Neuronal stem cell (in vitro differentiated cells): ENCODE measurements at regions not wholly inside any gene's neighbourhood (a gene's known extent, or its start where the extent isn't known, plus 50 kb on each side); places are given as distances from the start of the nearest gene placed in this dataset.

Experiments
- DNase-seq: peaks from one replicate; pipeline ENCODE4 v3.0.0-alpha.2; 2013; ENCODE audit warnings: low spot score
- H2AFZ ChIP-seq: one replicate; pipeline ENCODE4 v1.6.1; 2013; ENCODE audit warnings: mild to moderate bottlenecking, low read length, inconsistent platforms
- H2AK5ac ChIP-seq: 2 replicates; pipeline ENCODE4 v1.6.1; 2013; ENCODE audit warnings: low read depth, mild to moderate bottlenecking, inconsistent platforms, low read length, moderate library complexity, mixed read lengths
- H2BK120ac ChIP-seq: 2 replicates; pipeline ENCODE4 v1.6.1; 2013; ENCODE audit warnings: low read depth, mild to moderate bottlenecking, inconsistent platforms, low read length, moderate library complexity, mixed read lengths
- H2BK12ac ChIP-seq: one replicate; pipeline ENCODE4 v1.6.1; 2013; ENCODE audit warnings: low read length, inconsistent platforms
- H2BK15ac ChIP-seq: 2 replicates; pipeline ENCODE4 v1.6.1; 2013; ENCODE audit warnings: mild to moderate bottlenecking, low read length, inconsistent platforms, mixed read lengths
- H2BK5ac ChIP-seq: one replicate; pipeline ENCODE4 v1.6.1; 2013; ENCODE audit warnings: inconsistent platforms, mild to moderate bottlenecking, low read length, moderate library complexity
- H3K14ac ChIP-seq: one replicate; pipeline ENCODE4 v1.6.1; 2013; ENCODE audit warnings: low read length, inconsistent platforms
- H3K18ac ChIP-seq: 2 replicates; pipeline ENCODE4 v1.6.1; 2013; ENCODE audit warnings: low read length, inconsistent platforms
- H3K23ac ChIP-seq: 2 replicates; pipeline ENCODE4 v1.6.1; 2013; ENCODE audit warnings: low read depth, mild to moderate bottlenecking, mixed read lengths, low read length, inconsistent platforms; ENCODE audit not compliant: poor library complexity
- H3K27ac ChIP-seq: replicated peaks from 3 replicates; pipeline ENCODE4 v1.5.1; 2013; ENCODE audit warnings: low read length, inconsistent platforms
- H3K27me3 ChIP-seq, 3 experiments: 2 replicates each; pipeline ENCODE4 v1.6.1; 2013; ENCODE audit warnings: low read length in 3 of 3, mild to moderate bottlenecking in 2 of 3, inconsistent platforms in 1 of 3, low read depth in 1 of 3, mixed read lengths in 1 of 3, moderate library complexity in 1 of 3; ENCODE audit not compliant: control insufficient read depth in 3 of 3, insufficient read depth in 3 of 3
- H3K36me3 ChIP-seq, 2 donors: replicated peaks in 1 of 2; 2 replicates each; pipeline ENCODE4 v1.6.1; 2013; ENCODE audit warnings: low read length in 2 of 2; ENCODE audit not compliant: control insufficient read depth in 2 of 2, insufficient read depth in 2 of 2
- H3K4ac ChIP-seq: 2 replicates; pipeline ENCODE4 v1.6.1; 2013; ENCODE audit warnings: inconsistent platforms, mild to moderate bottlenecking, low read length, moderate library complexity
- H3K4me1 ChIP-seq, 2 donors: 1 replicate in 1 of 2; 2 replicates in 1 of 2; pipeline ENCODE4 v1.6.1; 2013; ENCODE audit warnings: low read length in 2 of 2, low read depth in 1 of 2; ENCODE audit not compliant: control insufficient read depth in 2 of 2, insufficient read depth in 1 of 2
- H3K4me2 ChIP-seq: one replicate; pipeline ENCODE4 v1.6.1; 2013; ENCODE audit warnings: mild to moderate bottlenecking, low read length, inconsistent platforms; ENCODE audit not compliant: insufficient read depth, poor library complexity, severe bottlenecking
- H3K4me3 ChIP-seq, 2 donors: 2 replicates each; pipeline ENCODE4 v1.5.1; 2013; ENCODE audit warnings: low read length in 2 of 2, mild to moderate bottlenecking in 2 of 2, inconsistent platforms in 1 of 2, moderate library complexity in 1 of 2
- H3K79me1 ChIP-seq: one replicate; pipeline ENCODE4 v1.6.1; 2013; ENCODE audit warnings: low read depth, mild to moderate bottlenecking, inconsistent platforms, low read length, moderate library complexity
- H3K9ac ChIP-seq: one replicate; pipeline ENCODE4 v1.6.1; 2013; ENCODE audit warnings: mild to moderate bottlenecking, low read depth, low read length, inconsistent platforms; ENCODE audit not compliant: poor library complexity
- H3K9me3 ChIP-seq, 2 donors: replicated peaks in 1 of 2; 2 replicates each; pipeline versions ENCODE3 to v1.6.1; 2013; ENCODE audit warnings: low read length in 2 of 2, mild to moderate bottlenecking in 2 of 2, inconsistent platforms in 1 of 2, low read depth in 1 of 2, mixed read lengths in 1 of 2, moderate library complexity in 1 of 2; ENCODE audit not compliant: control insufficient read depth in 2 of 2, insufficient read depth in 1 of 2
- H4K8ac ChIP-seq: one replicate; pipeline ENCODE4 v1.6.1; 2013; ENCODE audit warnings: low read depth, mild to moderate bottlenecking, inconsistent platforms, low read length, moderate library complexity
- H4K91ac ChIP-seq: one replicate; pipeline ENCODE4 v1.6.1; 2013; ENCODE audit warnings: low read length, low read depth, mild to moderate bottlenecking, inconsistent platforms; ENCODE audit not compliant: poor library complexity
- WGBS, 2 donors: extraction: QIAGEN DNeasy Blood & Tissue Kit; methylation state at CpG; one replicate each; pipeline ENCODE4 v1.1.7; 2013; ENCODE audit warnings: missing lambda C conversion rate in 2 of 2, mixed read lengths in 1 of 2; ENCODE audit not compliant: insufficient read length in 2 of 2, insufficient replicate concordance in 1 of 2; ENCODE audit errors: extremely low coverage in 2 of 2; 5-methylcytosine and 5-hydroxymethylcytosine counted together

DNA sequence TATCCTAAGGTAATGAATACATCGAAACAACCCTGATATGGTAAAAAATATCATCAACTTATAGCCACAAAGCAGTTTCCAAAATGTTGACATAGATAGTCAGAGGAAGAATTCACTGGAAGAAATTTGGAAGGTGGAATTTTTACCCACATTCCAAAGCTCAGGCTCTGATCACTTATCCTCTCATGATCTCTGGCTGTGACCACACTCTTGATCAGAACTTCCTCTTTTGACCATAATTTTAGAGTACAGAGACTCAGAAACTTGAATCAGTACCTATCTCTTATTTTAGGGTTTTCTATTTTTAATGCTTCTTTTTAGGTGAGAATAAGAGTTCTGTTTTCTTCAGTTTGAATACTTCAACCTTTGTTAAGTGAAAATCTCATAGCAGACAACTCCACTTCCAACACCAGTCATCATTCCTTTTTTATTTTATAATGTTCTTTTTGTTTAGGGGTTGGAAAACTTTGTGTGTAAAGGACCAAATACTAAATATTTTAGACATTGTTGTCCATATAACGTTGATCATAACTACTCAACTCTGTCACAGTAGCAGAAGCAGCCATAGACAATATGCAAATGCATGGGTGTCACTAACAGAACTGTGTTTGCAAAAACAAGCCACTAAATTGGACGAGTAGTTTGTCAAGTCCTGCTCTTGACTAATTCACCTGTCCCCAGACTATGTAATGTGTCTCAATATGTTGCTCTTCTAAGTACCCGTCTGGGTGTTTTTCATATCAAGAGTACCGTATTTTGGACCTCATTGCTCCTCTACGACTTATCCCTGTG, 891.6 kb upstream of the CRIM1 start:
- H2BK5ac ChIP-seq = no peak overlapping the region
- H3K4me2 ChIP-seq = no peak overlapping the region
- no peak overlapping the region for H3K27ac ChIP-seq
- H3K4ac ChIP-seq = no peak overlapping the region
- no peak for DNase-seq
- no peak overlapping the region for H4K8ac ChIP-seq
- no peak overlapping the region for H3K18ac ChIP-seq
- H3K79me1 ChIP-seq = no peaks in the 10 kb centered on the region
- H3K14ac ChIP-seq = no peak overlapping the region
- H4K91ac ChIP-seq = no peak overlapping the region
- no peak overlapping the region for H2BK15ac ChIP-seq
- WGBS, 2 donors = no CpG with 5 or more reads among the region's 6 CpGs
- no peak overlapping the region for H2BK12ac ChIP-seq
- H3K4me3 ChIP-seq = no peak overlapping the region
- no peak overlapping the region for H3K23ac ChIP-seq
- H2BK120ac ChIP-seq = no peak overlapping the region
- no peak overlapping the region for H2AFZ ChIP-seq
- H3K4me1 ChIP-seq = no peaks in the 10 kb centered on the region
- H3K9ac ChIP-seq = no peak overlapping the region
- H2AK5ac ChIP-seq = no peak overlapping the region
- no peaks in the 10 kb centered on the region for H3K9me3 ChIP-seq
- H3K36me3 ChIP-seq = no peaks in the 10 kb centered on the region
- H3K27me3 ChIP-seq = no peaks in the 10 kb centered on the region

DNA sequence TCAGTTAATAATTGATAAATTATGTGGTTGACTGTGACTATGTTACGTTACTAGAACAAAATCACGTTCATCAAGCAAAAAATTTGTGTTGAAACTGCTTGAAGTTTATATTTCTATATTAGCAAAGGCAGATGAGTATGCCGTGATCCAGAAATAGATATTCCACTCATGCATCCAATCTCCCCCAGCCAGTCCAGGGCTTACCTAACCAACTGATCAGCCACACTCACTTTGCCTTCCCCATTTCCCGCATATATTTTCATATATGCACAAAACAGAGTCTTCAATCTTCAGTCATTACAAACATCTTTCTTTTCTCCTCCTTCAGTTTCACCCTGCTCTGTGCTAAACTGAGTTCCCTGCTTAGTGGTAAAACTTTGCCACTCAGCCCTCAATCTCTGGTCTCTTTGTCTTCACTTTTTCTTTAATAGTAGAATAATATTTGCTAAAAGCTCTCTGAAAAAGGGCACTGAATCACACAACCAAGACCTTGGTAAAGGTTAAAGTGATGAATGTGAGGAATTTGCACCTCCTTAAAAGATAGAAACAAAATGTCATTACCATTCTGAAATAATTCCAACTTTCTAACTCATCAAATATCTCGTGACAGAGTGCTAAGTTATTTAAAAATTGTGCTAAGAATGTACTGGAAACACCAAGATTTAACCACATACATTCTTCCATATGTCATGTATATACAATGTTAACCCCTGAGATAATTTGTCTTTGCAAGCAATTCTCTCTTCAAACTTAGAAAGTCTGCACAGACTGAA, 893.2 kb upstream of the CRIM1 start:
- Histone ChIP-seq H2AFZ (no peak overlapping the region), H3K23ac (no peak overlapping the region), H2AK5ac (no peak overlapping the region), H3K14ac (no peak overlapping the region), H3K9me3 (no peaks in the 10 kb centered on the region), H3K18ac (no peak overlapping the region), H3K9ac (no peak overlapping the region), H3K27ac (no peak overlapping the region), H2BK5ac (no peak overlapping the region), H3K4me1 (no peaks in the 10 kb centered on the region), H2BK12ac (no peak overlapping the region), H2BK15ac (no peak overlapping the region), H3K4me2 (no peak overlapping the region), H4K8ac (no peak overlapping the region), H3K4me3 (no peak overlapping the region), H2BK120ac (no peak overlapping the region), H3K27me3 (no peaks in the 10 kb centered on the region), H3K4ac (no peak overlapping the region), H3K79me1 (no peaks in the 10 kb centered on the region), H3K36me3 (no peaks in the 10 kb centered on the region), H4K91ac (no peak overlapping the region)
- no peak for DNase-seq
- WGBS, 2 donors = no CpG with 5 or more reads among the region's 5 CpGs

DNA sequence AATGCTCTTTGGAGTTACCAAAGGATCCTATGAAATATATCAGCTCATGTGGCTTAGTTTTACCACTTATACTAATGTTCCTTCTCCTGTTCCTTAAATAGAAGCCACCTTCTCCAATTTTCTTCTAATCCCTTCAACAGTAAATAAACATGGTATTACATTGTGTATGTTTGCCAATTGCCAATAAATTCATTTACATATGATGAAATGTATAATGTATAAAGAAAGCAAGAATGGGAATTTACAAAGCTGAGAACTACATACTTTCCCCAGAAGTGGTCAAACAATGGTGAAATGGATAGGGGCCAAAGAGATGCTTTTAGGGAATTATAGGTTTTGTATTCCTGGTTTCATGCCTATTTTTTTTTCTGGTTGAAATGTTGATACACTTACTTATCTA, 894.2 kb upstream of the CRIM1 start:
- H4K91ac ChIP-seq = no peak overlapping the region
- no peaks in the 10 kb centered on the region for H3K36me3 ChIP-seq
- H3K18ac ChIP-seq = no peak overlapping the region
- H3K9ac ChIP-seq = no peak overlapping the region
- no peak overlapping the region for H2BK12ac ChIP-seq
- H3K4me1 ChIP-seq = no peaks in the 10 kb centered on the region
- no peak overlapping the region for H2BK5ac ChIP-seq
- no peak overlapping the region for H2BK15ac ChIP-seq
- no peaks in the 10 kb centered on the region for H3K9me3 ChIP-seq
- H2AK5ac ChIP-seq = no peak overlapping the region
- H3K23ac ChIP-seq = no peak overlapping the region
- H2AFZ ChIP-seq = no peak overlapping the region
- no peaks in the 10 kb centered on the region for H3K27me3 ChIP-seq
- H3K4ac ChIP-seq = no peak overlapping the region
- H3K79me1 ChIP-seq = no peaks in the 10 kb centered on the region
- DNase-seq = no peak
- H2BK120ac ChIP-seq = no peak overlapping the region
- H3K4me2 ChIP-seq = no peak overlapping the region
- no peak overlapping the region for H3K4me3 ChIP-seq
- H3K14ac ChIP-seq = no peak overlapping the region
- no peak overlapping the region for H3K27ac ChIP-seq
- no peak overlapping the region for H4K8ac ChIP-seq

DNA sequence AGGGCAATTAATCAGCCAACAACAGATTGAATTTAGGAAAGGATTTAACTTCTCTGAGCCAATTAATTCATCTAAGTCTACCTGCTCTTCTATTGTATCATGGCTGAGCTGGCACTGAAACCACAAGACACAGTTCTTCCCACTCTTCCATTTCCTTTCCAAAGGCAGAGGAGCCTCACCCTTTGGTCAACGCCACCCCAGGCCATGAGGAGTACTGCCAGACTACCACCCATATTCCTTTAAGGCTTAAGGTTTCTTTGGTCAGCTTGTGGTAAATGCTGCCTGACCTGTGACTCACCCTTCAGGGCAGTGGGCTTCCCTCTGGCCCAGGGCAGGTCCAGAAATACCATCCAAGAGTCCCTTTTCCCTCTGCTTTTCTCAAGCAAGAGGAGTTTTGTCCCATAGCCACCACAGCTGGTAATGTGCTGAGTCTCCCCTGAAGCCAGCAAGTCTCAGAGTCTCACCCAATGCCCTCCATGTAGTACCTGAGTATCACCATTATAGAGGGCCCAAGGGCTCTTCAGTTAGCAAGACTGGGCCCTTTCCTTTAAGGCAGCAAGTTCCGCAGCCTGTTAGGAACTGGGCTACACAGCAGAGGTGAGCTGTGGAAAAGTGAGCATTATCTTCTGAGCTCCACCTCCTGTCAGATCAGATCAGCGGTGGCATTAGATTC, 900.5 kb upstream of the CRIM1 start:
- H3K4ac ChIP-seq = no peak overlapping the region
- no peak overlapping the region for H3K4me2 ChIP-seq
- H3K14ac ChIP-seq = no peak overlapping the region
- H3K36me3 ChIP-seq = no peaks in the 10 kb centered on the region
- no CpG with 5 or more reads among the region's 3 CpGs for WGBS, 2 donors
- H3K9ac ChIP-seq = no peak overlapping the region
- H2AFZ ChIP-seq = peak overlapping the region; percentile 5
- H3K4me1 ChIP-seq = no peaks in the 10 kb centered on the region
- H3K27ac ChIP-seq = no peak overlapping the region
- no peak overlapping the region for H3K4me3 ChIP-seq
- no peak overlapping the region for H4K8ac ChIP-seq
- no peak overlapping the region for H2AK5ac ChIP-seq
- no peak for DNase-seq
- no peak overlapping the region for H3K18ac ChIP-seq
- no peak overlapping the region for H2BK15ac ChIP-seq
- H2BK5ac ChIP-seq = no peak overlapping the region
- no peak overlapping the region for H2BK120ac ChIP-seq
- H3K27me3 ChIP-seq = no peaks in the 10 kb centered on the region
- no peak overlapping the region for H3K23ac ChIP-seq
- H4K91ac ChIP-seq = no peak overlapping the region
- H3K79me1 ChIP-seq = no peaks in the 10 kb centered on the region
- no peak overlapping the region for H2BK12ac ChIP-seq
- no peaks in the 10 kb centered on the region for H3K9me3 ChIP-seq
